Osteoblast (primary cell): ENCODE measurements at regions not wholly inside any gene's neighbourhood (a gene's known extent, or its start where the extent isn't known, plus 50 kb on each side); places are given as distances from the start of the nearest gene placed in this dataset.
A peak's percentile ranks its signal among the peaks of the same experiment; 100 is the strongest.

Experiments
- DNase-seq: peaks from one replicate; pipeline ENCODE4 v3.0.0; 2011; ENCODE audit warnings: low spot score, mixed read lengths; ENCODE audit not compliant: insufficient read length; ENCODE audit errors: missing footprints
- H2AFZ ChIP-seq: 2 replicates; pipeline ENCODE4 v1.6.0; 2011; ENCODE audit warnings: mild to moderate bottlenecking, low read length
- H3K27ac ChIP-seq: 2 replicates; pipeline ENCODE4 v1.5.1; 2011; ENCODE audit warnings: mild to moderate bottlenecking, low read depth, low read length, moderate library complexity
- H3K27me3 ChIP-seq: 2 replicates; pipeline ENCODE4 v1.6.0; 2012; ENCODE audit warnings: mild to moderate bottlenecking, control low read depth, inconsistent platforms, low read length, moderate library complexity; ENCODE audit not compliant: insufficient read depth
- H3K36me3 ChIP-seq: 2 replicates; pipeline ENCODE4 v1.5.1; 2011; ENCODE audit warnings: mild to moderate bottlenecking, low read length, control low read depth, moderate library complexity; ENCODE audit not compliant: insufficient read depth
- H3K4me1 ChIP-seq: 2 replicates; pipeline ENCODE4 v1.5.1; 2011; ENCODE audit warnings: mild to moderate bottlenecking, low read length, control low read depth, moderate library complexity; ENCODE audit not compliant: insufficient read depth
- H3K4me2 ChIP-seq: 2 replicates; pipeline ENCODE4 v1.6.0; 2011; ENCODE audit warnings: mild to moderate bottlenecking, low read length; ENCODE audit not compliant: insufficient read depth
- H3K4me3 ChIP-seq: fragments of 200-600 bp; sonication (generic); 3 replicates; pipeline ENCODE4 v1.5.1; 2012; ENCODE audit warnings: mild to moderate bottlenecking, low read length, inconsistent platforms; ENCODE audit not compliant: insufficient read depth
- H3K79me2 ChIP-seq: 2 replicates; pipeline ENCODE4 v1.6.0; 2012; ENCODE audit warnings: mild to moderate bottlenecking, low read length, control low read depth, inconsistent platforms; ENCODE audit not compliant: insufficient read depth
- H3K9me3 ChIP-seq: 2 replicates; pipeline ENCODE4 v1.5.1; 2011; ENCODE audit warnings: low read depth, low read length, control low read depth
- H4K20me1 ChIP-seq: 2 replicates; pipeline ENCODE4 v1.6.0; 2012; ENCODE audit warnings: mild to moderate bottlenecking, low read length, control low read depth; ENCODE audit not compliant: insufficient read depth
- CTCF ChIP-seq: IDR thresholded peaks from 2 replicates; pipeline ENCODE4 v1.5.1; 2011; ENCODE audit warnings: mild to moderate bottlenecking, low read depth, low read length, moderate library complexity; ENCODE audit errors: extremely low read depth

GRCh38 chr22:49717322-49717919 is 110.3 kb downstream of the BRD1 start:
- H3K27me3 ChIP-seq: no peaks in the 10 kb centered on the region

GRCh38 chr22:49716441-49716840 is 111.2 kb downstream of the BRD1 start:
- peak; percentile 61 for DNase-seq
- H3K36me3 ChIP-seq: no peaks in the 10 kb centered on the region
- TF ChIP-seq CTCF: no peak
- H3K9me3 ChIP-seq: no peaks in the 10 kb centered on the region
- no peak overlapping the region for H3K4me3 ChIP-seq
- no peaks in the 10 kb centered on the region for H4K20me1 ChIP-seq
- H3K27me3 ChIP-seq: no peaks in the 10 kb centered on the region
- no peak overlapping the region for H3K27ac ChIP-seq
- H2AFZ ChIP-seq: no peak overlapping the region
- no peak overlapping the region for H3K4me2 ChIP-seq
- no peaks in the 10 kb centered on the region for H3K79me2 ChIP-seq
- no peaks in the 10 kb centered on the region for H3K4me1 ChIP-seq

More at GRCh38 chr22:49717322-49717919, 110.3 kb downstream of the BRD1 start:
- H3K27ac ChIP-seq: no peak overlapping the region
- H3K4me1 ChIP-seq: no peaks in the 10 kb centered on the region
- H3K36me3 ChIP-seq: no peaks in the 10 kb centered on the region
- no peaks in the 10 kb centered on the region for H3K9me3 ChIP-seq
- no peaks in the 10 kb centered on the region for H3K79me2 ChIP-seq
- no peak overlapping the region for H3K4me3 ChIP-seq
- H2AFZ ChIP-seq: no peak overlapping the region
- peak; percentile 67 for DNase-seq
- no peaks in the 10 kb centered on the region for H4K20me1 ChIP-seq
- no peak for TF ChIP-seq CTCF
- H3K4me2 ChIP-seq: no peak overlapping the region

- TF ChIP-seq CTCF: no peak
- Histone ChIP-seq H3K4me3 (no peak overlapping the region), H3K27ac (no peak overlapping the region), H3K4me1 (no peaks in the 10 kb centered on the region), H3K79me2 (no peaks in the 10 kb centered on the region), H3K27me3 (no peaks in the 10 kb centered on the region), H3K36me3 (no peaks in the 10 kb centered on the region), H4K20me1 (no peaks in the 10 kb centered on the region), H3K4me2 (no peak overlapping the region), H3K9me3 (no peaks in the 10 kb centered on the region), H2AFZ (no peak overlapping the region)
- peak; percentile 72 for DNase-seq
Measured at GRCh38 chr22:49715450-49715849, 112.2 kb downstream of the BRD1 start.

- no peaks in the 10 kb centered on the region for H4K20me1 ChIP-seq
- no peaks in the 10 kb centered on the region for H3K4me1 ChIP-seq
- no peaks in the 10 kb centered on the region for H3K9me3 ChIP-seq
- DNase-seq: peak; percentile 58
- no peaks in the 10 kb centered on the region for H3K79me2 ChIP-seq
- H3K4me3 ChIP-seq: no peak overlapping the region
- H3K27ac ChIP-seq: no peak overlapping the region
- no peak overlapping the region for H2AFZ ChIP-seq
- no peak for TF ChIP-seq CTCF
- H3K36me3 ChIP-seq: no peaks in the 10 kb centered on the region
- no peak overlapping the region for H3K4me2 ChIP-seq
- no peaks in the 10 kb centered on the region for H3K27me3 ChIP-seq
Measured at GRCh38 chr22:49713003-49713402, 114.7 kb downstream of the BRD1 start.
